OCI-M1 (cell line): ENCODE measurements at regions not wholly inside any gene's neighbourhood (a gene's known extent, or its start where the extent isn't known, plus 50 kb on each side); places are given as distances from the start of the nearest gene placed in this dataset.

ENCODE experiments used
- DNase-seq: peaks from one replicate; lab custom pipeline; 2025; lab: John Stamatoyannopoulos, UW

DNA sequence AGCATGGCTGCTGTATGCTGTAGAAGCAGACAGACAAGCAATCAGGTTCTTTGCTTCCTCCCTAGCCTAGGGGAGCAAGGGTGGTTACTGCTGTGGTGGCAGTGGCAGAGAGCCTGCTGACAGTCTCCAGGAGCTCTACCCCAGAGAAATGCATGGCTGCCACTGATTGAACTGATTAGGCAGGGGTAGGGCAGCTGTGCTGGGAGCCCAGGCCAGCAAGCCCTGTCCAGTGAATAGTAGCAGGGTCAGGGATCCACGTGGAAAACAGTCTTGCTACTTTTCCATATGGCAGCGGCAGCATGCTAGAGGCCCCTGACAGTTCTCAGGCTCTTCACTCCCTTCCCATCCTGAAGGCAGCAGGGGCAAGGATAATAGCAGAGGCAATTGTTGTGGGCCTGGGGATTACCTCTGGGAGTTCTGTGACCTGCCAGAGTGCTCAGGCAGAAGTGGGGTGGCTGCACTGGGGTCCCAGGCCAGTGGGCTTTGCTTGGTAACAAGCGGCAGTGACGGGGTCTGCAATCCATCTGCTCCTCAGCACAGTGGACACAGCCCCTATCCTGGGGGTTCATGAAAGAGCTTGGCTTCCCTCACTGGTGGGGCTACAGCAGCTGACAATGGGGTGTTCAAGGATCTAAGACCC, 558.8 kb upstream of the GHITM start:
- DNase-seq, result no peak

DNA sequence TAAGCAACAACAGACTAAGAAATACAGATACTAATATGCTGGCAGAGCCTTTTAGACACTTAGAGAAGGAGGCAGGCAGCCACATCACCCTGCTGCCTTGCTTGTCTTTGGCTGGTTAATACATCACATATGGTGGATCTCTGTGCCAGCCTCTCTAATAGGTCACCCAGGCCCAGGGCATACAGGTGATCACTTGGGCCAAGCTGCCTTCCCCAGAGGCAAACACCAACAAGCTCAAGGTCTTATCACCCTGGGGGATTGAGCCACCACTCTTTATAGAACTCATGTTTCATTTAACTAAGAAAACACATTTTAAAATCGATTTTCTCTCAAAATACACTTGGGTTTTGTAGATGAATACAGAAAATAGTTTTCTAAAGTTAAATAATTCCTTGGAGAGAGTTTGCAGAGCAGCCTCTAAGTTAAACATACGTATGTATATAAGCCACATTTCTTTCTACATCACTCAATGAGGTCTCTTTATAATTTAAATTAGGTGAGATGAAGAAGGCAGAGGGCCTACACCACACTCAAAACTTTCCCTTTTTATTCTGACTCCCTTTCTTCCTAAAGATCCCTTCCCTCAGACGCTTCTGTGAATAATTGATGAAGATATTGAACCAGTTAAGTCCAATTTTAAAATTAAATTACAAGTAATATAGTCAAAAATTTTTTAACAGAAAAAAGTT, 556.8 kb upstream of the GHITM start:
- no peak for DNase-seq

DNA sequence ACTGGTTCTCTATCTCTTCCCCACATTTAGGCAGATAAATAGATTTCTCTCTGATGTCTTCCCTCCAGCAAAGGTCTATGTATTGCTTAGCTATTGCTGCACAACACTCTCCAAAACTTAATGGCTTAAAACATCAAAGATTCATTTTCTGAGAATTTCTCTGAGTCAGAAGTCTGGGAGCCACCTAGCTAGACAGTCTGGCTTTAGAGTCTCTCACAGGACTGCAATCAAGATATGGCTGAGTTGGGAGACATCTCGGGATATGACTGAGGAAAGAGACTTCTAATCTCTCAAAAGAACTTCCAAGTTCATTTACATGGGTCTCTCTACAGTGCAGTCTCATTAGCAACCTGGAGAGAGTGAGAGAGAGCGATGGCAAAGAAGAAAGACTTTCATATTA, 553.6 kb upstream of the GHITM start:
- peak; percentile 58 for DNase-seq

DNA sequence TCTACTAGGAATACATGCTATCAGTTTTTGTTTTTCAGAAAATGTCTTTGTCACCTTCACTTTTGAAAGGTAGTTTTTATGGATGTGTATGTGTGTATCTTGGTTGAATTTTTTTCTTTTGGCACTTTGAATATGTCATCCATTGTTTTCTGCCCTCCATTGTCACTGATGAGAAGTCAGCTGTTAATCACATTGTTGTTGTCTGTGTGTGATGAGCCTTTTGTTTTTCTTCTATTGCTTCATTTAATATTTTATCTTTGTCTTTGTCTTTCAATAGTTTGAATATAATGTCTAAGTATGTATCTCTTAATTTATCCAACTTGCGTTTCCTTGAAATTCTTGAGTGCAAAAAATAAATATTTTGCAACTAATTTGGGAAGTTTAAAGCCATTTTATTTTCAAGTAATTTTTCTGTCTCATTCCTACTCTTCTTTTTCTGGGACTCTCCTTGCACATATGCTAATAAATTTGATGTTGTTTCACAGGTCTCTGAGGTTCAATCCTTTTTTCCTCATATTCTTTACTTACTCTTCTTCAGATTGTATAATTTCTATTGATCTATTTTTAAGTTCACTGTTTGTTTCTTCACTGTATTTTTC, 546.9 kb upstream of the GHITM start:
- peak; percentile 41 for DNase-seq

DNA sequence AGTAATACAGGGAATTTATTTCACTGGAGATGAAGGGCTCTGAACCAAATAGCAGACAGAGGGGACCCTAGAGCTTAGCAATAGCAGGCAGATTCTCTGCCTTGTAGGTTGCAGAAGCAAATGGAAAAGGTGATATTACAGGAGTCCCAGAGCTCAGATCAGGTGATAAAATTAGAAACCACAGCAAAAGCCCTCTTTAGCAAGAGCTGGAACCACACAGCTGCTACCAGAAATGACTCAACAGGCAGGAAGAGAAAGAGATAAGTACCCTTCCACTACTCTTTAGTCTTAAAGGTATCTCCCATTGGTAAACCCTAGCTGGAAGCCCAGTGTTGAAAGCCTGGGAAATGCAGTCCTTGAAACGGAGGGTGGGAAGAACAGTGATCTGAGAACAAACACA, 535.6 kb upstream of the GHITM start:
- peak; percentile 85 for DNase-seq

DNA sequence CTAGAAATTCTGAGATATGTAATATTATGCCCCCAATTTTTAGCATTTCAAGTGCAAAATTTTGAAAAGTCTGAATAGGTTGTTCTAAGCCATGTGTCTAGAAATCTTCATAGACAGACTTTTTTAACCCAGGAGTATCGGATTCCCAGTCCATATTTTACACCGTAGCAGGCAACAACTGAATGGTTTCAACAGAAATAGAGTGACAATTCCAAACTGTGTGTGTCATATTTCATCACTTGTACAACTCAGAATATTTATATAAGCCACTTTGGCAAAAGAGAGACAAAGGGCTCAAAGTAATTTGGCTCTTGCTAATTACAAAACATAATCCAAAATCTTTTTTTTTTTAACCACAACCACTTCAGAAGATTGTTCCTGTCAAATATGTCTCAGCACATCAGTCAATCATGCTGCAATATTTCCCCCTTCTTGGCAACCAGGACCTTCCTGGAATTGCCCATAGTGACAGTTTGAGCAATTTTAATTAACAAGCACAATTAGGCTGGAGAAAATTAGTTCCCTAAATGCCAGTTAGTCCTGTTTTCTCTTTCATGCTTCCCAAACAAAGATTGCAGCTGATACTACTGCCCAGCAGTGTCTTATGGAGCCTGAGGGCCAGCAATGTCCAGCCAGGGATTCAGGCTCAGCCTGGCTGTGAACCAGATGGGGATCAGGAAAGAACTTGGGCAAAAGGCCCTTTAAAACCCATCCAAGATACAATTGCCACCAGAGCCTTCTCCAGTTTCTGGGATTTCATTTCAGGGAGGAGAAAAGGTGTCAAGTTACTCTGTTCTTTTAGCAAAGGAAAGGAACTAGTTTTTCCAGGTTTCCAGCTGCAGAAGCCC, 533.3 kb upstream of the GHITM start:
- peak; percentile 14 for DNase-seq

DNA sequence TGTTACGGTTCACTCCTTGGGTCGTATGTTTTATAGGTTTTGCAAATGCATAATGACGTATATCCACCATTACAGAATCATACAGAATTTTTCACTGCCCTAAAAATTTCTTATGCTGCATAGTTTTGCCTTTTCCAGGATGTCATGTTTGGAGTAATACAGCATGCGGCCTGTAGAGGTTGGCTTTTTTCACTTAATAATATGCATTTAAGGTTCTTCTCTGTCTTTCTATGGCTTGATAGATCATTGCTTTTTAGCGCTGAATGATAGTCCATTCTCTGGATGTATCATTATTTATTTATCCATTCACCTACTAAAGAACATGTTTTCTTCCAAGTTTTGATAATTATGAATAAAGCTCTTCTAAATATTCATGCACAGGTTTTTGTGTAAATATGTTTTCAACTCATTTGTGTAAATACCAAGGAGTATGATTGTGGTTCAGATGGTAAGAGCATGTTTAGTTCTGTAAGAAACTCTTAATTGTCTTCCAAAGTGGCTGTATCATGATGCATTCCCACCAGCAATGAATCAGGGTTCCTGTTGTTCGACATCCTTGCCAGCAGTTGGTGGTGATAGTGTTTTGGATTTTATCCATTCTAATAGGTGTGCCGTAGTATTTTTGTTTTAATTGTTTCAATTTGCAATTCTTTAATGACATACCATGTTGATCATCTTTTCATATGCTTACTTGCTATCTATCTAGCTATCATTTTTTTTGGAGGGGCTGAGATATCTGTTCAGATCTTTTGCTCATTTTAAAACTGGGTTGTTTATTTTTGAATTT, 531.2 kb upstream of the GHITM start:
- no peak for DNase-seq

DNA sequence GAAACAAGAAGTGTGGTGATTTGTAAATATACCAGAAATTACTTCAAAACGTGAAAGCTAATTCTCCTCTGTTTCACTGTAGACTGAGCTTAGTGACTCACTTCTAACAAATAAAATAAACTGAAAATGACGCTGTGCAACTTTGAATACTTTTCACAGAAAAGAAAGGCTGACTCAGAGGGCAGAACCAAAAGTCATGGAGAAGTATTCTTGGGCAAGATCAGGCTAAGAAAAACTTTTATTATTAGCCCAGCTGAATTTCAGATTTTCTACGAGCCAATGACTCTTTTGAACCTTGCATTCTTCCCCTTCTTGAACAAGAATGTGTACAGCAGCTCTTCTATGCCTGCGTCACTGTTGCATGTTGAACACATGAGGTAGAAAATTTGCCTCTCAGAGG, 527.3 kb upstream of the GHITM start:
- no peak for DNase-seq

DNA sequence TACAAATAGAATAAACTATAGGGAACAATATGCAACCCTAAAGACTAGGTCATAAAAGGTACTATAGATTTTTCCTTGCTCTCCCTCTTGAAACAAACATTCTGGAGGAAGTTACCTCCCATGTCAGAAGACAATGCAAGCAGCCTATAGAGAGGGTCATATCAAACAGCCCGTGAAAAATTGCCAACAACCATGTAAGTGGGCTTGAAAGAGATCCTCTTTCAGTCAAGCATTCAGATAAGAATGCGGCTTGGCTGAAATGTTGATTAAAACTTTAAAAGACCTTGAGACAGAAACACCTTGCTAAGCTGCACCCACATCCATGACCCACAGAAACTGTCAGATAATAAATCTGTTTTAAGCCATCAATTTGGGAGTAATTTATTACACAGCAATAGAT, 526.6 kb upstream of the GHITM start:
- peak; percentile 35 for DNase-seq

DNA sequence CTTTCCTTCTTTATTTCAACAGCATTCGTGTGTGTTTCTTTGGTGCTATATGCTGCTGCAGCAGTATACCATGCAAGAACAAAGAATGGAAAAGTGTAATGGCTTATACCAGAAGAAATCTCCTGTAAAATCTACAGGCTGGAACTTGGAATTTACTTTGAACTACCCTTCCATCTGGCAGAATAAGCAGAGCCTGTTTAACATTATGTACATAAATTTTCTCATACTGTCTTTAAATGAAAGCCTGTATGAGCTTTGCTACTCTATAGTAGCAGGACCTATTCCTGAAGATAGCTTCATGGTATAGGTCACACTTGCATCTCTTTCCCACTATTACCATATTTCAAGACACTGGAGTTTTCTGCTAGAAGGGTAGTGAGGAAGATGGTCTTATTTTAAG, 522.1 kb upstream of the GHITM start:
- no peak for DNase-seq

DNA sequence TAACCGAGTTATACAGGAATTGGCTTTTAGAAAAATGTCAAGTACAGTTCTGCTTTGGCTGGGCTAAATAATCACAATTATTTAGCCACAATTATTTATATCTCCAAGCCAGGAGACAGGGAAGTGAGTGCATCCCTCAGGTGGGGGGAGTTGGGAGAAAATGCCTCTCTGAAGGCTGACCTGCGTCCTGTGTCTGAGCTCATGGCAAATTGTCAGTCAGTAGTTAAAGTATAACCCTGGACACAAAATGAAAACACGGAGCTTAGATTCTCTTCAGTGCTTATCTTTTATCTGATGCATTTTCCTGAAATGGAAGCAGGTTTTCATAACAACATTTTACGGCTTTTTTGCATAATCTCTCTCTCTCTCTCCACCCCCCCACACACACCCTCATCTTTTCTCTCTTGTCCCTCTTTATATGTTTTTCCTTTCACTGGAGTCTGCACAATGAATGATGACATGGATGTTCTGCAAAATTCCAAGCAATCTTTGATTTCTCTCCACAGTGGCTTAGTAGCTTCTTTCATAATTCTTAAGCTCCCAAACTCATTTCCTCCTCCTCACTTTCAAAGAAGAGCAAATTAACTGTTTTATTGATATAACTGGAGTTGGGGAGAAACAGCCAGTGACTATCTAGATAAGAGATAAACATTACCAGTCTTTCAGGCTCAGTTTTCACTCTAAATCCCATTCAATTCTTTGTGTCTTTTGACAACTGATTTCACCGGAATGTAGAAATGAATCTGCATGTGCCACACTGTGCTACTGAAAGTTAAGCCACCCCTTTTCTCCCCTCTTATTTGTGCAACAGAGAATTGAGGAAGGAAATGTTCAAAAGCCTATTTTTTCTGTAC, 521.4 kb upstream of the GHITM start:
- DNase-seq, result peak; percentile 12

DNA sequence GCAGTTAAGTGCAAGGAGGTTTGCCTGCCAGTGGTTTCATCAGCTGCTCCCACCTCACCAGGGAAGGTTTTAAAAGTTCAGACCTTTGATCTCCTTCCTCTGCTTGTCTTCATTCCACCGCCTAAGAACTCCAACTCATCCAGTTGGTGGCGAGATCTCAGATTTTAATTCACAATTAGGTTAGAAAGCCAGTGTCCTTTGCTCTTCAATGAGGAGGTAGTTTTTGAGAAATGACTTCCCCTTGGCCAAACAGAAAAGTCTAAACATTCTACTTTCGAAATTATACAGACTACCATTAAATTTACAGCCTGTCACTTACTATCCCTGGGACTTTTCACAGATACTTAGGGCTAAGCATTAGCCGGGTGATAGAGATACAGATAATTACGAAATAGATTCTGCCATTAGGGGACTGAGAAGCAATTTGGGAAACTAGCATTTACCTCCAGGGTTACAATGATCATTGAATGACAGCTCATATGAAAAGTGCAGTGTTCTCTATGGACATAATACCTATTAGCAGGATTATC, 513.4 kb upstream of the GHITM start:
- DNase-seq, result no peak

DNA sequence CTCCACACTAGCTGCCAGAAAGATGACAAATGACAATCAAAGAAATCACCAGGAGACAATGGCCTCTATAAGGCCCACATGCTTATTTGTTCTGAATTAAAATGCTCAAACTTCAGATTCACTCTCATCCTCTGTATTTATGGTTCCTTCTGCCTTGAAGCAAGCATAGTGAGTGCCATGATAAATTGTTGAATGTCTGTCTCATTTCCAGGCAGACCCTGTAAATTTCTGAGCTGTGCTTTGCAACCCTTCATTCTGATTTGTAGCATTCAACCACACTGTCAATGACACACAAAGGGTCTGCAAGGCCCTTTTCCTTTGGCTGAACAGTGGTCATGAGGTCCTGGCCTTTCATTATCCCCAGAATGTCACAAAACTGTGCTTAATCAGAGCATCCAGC, 506.6 kb upstream of the GHITM start:
- no peak for DNase-seq

DNA sequence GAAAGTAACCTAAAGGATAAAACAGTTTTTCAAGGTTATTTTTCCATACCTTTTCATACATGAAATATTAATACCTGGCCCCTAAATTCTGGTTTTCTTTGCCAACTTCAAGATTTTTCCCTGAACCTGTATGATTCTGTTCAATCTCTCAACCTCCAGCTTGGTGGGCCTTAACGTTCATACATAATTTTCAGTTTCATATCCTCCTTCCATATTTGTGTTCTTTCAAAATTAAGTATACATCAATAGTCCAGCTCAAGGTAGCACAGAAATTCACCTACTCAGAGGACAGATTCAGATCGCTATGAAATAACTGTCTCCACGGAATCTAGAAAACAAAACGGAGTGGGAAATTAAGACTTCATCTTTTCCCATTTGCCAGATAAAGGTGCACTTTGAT, 505.8 kb upstream of the GHITM start:
- no peak for DNase-seq

DNA sequence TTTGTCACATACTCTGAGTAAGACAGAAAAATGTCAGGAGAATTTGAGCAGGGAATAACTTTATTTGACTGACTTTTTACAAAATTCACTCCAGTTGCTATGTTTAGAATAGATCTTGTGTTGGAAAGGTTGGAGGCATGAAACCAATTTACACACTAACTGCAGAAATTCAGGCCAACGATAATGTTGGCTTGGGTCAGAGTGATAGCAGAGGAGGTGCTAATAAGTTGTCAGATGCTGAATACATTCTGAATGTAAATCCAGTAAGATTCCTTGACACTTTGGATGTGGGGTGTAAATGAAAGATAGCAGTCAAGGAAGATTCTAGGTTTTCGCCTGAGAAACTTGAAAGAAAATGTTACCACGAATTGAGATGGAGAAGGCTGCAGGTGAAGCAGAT, 502.5 kb upstream of the GHITM start:
- no peak for DNase-seq

DNA sequence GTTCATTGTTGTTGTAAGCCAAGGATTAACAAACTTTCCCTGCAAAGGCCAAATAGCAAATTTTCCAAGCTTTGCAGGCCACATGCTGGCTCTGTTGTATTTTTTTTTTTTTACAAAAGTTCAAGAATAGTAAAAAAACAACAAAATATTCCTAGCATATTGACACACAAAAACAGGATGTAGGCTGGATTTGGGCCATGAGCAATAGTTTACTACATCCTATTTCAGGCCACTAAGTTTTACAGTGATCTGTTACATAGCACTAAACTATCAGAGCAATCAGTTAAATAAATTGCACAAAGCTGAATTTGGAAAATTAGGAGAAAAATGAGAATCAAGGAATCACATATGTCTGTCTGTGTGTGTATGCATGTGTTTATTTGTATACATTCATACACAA, 491.8 kb upstream of the GHITM start:
- no peak for DNase-seq

DNA sequence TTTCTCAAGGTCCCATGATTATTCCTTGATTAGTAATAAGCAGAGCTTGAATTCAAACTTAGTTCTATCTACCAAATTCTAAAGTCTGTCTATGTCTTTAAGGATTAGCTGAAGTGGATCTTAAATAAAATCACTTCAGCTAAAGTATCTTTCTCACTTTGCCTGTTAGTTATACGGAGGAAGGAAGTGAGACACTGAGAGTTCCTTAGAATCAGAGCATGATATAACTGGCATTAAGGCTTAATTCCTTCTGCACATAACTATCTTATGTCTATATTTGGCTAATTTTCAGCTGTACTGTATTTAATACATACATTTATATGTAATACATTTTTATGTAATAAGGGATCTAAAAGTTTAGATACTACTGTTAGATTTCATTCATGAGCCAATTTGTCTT, 491.1 kb upstream of the GHITM start:
- no peak for DNase-seq

DNA sequence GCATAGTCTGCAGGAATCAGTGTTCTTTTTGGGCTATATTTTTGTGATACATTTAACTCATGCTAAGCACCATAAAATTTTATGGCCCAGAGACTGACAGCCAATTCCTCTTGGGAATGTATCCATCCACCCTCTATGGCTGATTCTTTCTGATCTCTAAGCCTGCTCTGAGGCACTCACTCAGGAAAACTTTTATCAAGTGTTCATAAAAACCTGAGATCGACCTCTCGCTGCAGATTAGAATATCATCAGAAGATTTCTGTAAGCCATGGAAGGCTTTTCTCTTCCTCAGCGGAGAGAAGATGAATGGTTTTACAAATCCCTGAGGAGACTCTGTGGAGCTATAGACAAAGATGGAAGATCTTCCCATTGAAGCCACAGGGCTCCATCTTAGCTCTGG, 489.8 kb upstream of the GHITM start:
- DNase-seq, result no peak

DNA sequence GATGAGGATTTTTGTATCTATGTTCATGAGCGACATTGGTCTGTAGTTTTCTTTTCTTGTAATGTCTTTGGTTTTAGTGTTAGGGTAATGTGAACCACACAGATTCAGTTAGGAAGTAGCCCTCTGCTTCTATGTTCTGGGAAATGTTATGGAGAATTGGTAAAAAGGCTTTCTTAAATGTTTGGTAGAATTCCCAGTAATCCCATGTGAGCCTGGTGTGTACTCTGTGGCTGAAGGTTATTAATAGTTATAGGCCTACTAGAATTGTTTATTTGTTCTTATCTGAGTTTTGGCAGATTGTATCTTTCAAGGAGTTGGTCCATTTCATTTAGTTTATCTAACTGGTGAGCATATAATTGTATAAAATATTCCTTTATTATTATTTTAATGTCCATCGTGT, 484.6 kb upstream of the GHITM start:
- no peak for DNase-seq

DNA sequence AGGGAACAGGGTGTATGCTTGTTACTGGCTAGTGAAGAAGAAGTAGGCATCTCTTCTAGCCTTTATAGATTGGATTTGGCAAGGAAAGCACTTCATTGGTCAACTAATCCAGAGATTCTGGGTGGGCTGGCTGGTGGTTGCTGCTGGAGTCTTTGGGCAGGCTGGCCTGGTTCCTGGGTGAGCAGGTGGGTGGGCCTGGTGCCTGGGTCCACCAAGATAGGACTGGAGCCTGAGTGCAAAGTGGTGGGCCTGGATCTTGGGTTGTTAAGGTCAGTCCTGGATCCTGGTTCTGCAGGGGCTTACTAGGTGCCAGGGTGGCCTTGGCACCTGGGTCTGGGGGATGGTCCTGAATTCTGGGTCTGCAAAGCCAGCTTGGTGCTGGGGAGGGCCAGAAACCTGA, 482.4 kb upstream of the GHITM start:
- DNase-seq, result no peak

DNA sequence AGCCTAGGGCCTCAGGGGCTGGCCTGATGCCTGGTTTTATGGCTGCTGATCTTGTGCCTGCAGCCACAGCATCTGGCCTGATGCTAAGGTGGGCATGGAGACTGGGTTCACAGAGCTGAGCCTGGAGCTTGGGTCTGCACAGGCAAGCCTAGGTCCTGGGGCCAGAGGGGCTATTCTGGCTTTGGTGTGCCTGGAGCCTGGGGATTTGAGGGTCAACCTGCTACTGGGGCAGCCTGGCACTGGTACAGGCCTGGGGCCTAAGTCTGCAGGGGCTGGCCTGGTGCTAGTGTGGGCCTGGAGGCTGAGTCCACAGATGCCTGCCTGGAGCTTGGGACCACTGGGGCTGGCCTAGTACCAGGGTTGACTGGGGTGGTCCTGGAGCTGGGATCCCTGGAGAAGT, 481.8 kb upstream of the GHITM start:
- DNase-seq, result no peak
